ENCODE measurements at regions not wholly inside any gene's neighbourhood (a gene's known extent, or its start where the extent isn't known, plus 50 kb on each side); places are given as distances from the start of the nearest gene placed in this dataset.

GRCh38 chr2:67524213-67524612 is 127.1 kb downstream of the ETAA1 start:
- TF ChIP-seq CTCF (IDR thresholded peaks at IDR 0.05), result no peak
- Mint-ChIP-seq H3K27ac (no peak overlapping the region), H3K4me1 (no peaks in the 10 kb centered on the region), H3K4me3 (no peak overlapping the region), H3K27me3 (ENCODE audit: low read depth in 2 of 2) (peaks cover 5 to 33% of the 10 kb centered on the region in 2 donors), H3K9me3 (peaks cover 0 to 2% of the 10 kb centered on the region in 2 donors), H3K36me3 (no peaks in the 10 kb centered on the region)
- no peak for ATAC-seq
- H3K4me1 ChIP-seq (ENCODE audit: control insufficient read depth, insufficient read depth, low read length), result no peaks in the 10 kb centered on the region
- no peak for DNase-seq
- no peaks in the 10 kb centered on the region for H3K27me3 ChIP-seq (ENCODE audit: control insufficient read depth, insufficient read depth, low read length)
- no peak overlapping the region for H3K4me3 ChIP-seq (ENCODE audit: low read length)
- intact Hi-C loops (cut with micrococcal nuclease), result no loop called here
- 89% methylated on average over 2 of the region's 2 CpGs for WGBS (ENCODE audit: insufficient coverage)
- H3K9me3 ChIP-seq (ENCODE audit: control insufficient read depth, insufficient read depth, low read length), result no peaks in the 10 kb centered on the region
- no peaks in the 10 kb centered on the region for H3K36me3 ChIP-seq (ENCODE audit: control insufficient read depth, insufficient read depth, low read length)
- H3K27ac ChIP-seq (ENCODE audit: low read length), result no peak overlapping the region

DNA sequence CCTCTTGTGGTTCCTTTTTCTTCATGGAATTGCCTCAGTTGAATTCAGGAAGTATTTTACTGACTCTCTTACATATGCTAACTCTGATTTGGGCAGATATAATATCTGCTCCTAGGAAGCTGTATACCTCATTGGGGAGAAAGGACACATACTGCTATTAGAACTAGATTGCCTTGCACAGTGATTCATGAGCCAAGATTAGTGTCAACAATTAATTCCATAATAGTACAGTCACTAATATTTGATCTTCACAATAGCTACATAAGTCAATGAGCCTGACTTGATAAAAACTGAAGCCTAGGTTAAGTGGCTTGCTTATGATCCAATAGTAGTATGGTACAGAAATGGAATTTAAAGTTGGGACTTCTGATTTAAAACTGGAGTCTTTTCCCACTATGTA is 127.6 kb downstream of the ETAA1 start:
- Histone ChIP-seq H3K4me3 (ENCODE audit: low read length) (no peak overlapping the region), H3K27me3 (ENCODE audit: control insufficient read depth, insufficient read depth, low read length) (no peaks in the 10 kb centered on the region), H3K36me3 (ENCODE audit: control insufficient read depth, insufficient read depth, low read length) (no peaks in the 10 kb centered on the region), H3K27ac (ENCODE audit: low read length) (no peak overlapping the region), H3K4me1 (ENCODE audit: control insufficient read depth, insufficient read depth, low read length) (no peaks in the 10 kb centered on the region), H3K9me3 (ENCODE audit: control insufficient read depth, insufficient read depth, low read length) (no peaks in the 10 kb centered on the region)
- intact Hi-C loops (cut with micrococcal nuclease), result no loop called here
- ATAC-seq (no peak), DNase-seq (no peak)
- Mint-ChIP-seq H3K36me3 (no peaks in the 10 kb centered on the region), H3K4me1 (no peaks in the 10 kb centered on the region), H3K27me3 (ENCODE audit: low read depth in 2 of 2) (peaks cover 5 to 33% of the 10 kb centered on the region in 2 donors), H3K9me3 (peaks cover 0 to 2% of the 10 kb centered on the region in 2 donors), H3K27ac (no peak overlapping the region), H3K4me3 (no peak overlapping the region)
- TF ChIP-seq CTCF (IDR thresholded peaks at IDR 0.05), result no peak

- Mint-ChIP-seq H3K27me3 (ENCODE audit: low read depth in 2 of 2) (peaks cover 5 to 33% of the 10 kb centered on the region in 2 donors), H3K9me3 (peaks cover 0 to 2% of the 10 kb centered on the region in 2 donors), H3K27ac (no peak overlapping the region), H3K4me3 (no peak overlapping the region), H3K4me1 (no peaks in the 10 kb centered on the region), H3K36me3 (no peaks in the 10 kb centered on the region)
- Histone ChIP-seq H3K27ac (ENCODE audit: low read length) (no peak overlapping the region), H3K27me3 (ENCODE audit: control insufficient read depth, insufficient read depth, low read length) (no peaks in the 10 kb centered on the region), H3K9me3 (ENCODE audit: control insufficient read depth, insufficient read depth, low read length) (no peaks in the 10 kb centered on the region), H3K4me1 (ENCODE audit: control insufficient read depth, insufficient read depth, low read length) (no peaks in the 10 kb centered on the region), H3K36me3 (ENCODE audit: control insufficient read depth, insufficient read depth, low read length) (no peaks in the 10 kb centered on the region), H3K4me3 (ENCODE audit: low read length) (no peak overlapping the region)
- no peak for ATAC-seq
- TF ChIP-seq CTCF (IDR thresholded peaks at IDR 0.05), result no peak
- 69% methylated on average over 4 of the region's 4 CpGs for WGBS (ENCODE audit: insufficient coverage)
- intact Hi-C loops (cut with micrococcal nuclease), result no loop called here
- no peak for DNase-seq
Measured at GRCh38 chr2:67526283-67526682, 129.2 kb downstream of the ETAA1 start.

DNA sequence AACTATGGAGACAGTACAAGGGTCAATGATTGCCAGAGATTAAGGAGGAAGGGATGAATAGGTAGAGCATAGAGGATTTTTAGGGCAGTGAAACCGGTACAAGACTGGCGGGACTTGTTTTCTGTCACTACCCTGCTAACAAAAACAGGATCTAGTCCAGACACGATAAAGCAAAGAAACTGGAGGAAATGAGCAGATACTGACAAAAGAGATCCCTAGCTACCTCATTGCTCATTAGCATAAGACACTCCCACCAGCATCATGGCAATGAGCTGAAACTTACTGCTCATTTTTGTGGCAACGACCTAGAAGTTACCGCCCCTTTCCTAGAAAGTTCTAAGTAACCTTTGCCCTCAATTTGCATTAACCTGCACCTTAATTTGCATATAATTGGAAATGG is 131.2 kb downstream of the ETAA1 start:
- WGBS (ENCODE audit: insufficient coverage), result 87% methylated on average over 5 of the region's 5 CpGs
- Mint-ChIP-seq H3K4me1 (no peaks in the 10 kb centered on the region), H3K36me3 (no peaks in the 10 kb centered on the region), H3K27me3 (ENCODE audit: low read depth in 2 of 2) (peaks cover 5 to 29% of the 10 kb centered on the region in 2 donors), H3K4me3 (no peak overlapping the region), H3K27ac (no peak overlapping the region), H3K9me3 (peaks cover 0 to 2% of the 10 kb centered on the region in 2 donors)
- no peaks in the 10 kb centered on the region for H3K9me3 ChIP-seq (ENCODE audit: control insufficient read depth, insufficient read depth, low read length)
- no peak for ATAC-seq
- no peak overlapping the region for H3K27ac ChIP-seq (ENCODE audit: low read length)
- no peaks in the 10 kb centered on the region for H3K36me3 ChIP-seq (ENCODE audit: control insufficient read depth, insufficient read depth, low read length)
- no peaks in the 10 kb centered on the region for H3K27me3 ChIP-seq (ENCODE audit: control insufficient read depth, insufficient read depth, low read length)
- no peak for DNase-seq
- TF ChIP-seq CTCF (IDR thresholded peaks at IDR 0.05), result no peak
- H3K4me3 ChIP-seq (ENCODE audit: low read length), result no peak overlapping the region
- no peaks in the 10 kb centered on the region for H3K4me1 ChIP-seq (ENCODE audit: control insufficient read depth, insufficient read depth, low read length)
- intact Hi-C loops (cut with micrococcal nuclease), result no loop called here

All from natural killer cell (primary cell).